ENCODE measurements at regions not wholly inside any gene's neighbourhood (a gene's known extent, or its start where the extent isn't known, plus 50 kb on each side); places are given as distances from the start of the nearest gene placed in this dataset.

GRCh38 chr4:186906722-186907121 lies 183.1 kb upstream of the FAT1 start:
- Histone ChIP-seq H3K4me1 (ENCODE audit: insufficient read depth, insufficient read length) (no peaks in the 10 kb centered on the region), H3K36me3 (ENCODE audit: insufficient read depth, insufficient read length, low read length) (no peaks in the 10 kb centered on the region), H3K4me3 (ENCODE audit: insufficient read length, low read depth) (no peak overlapping the region), H3K9me3 (ENCODE audit: insufficient read depth, low read length) (no peaks in the 10 kb centered on the region), H3K9ac (ENCODE audit: insufficient read length, low read depth) (no peak overlapping the region), H3K27me3 (ENCODE audit: insufficient read depth, insufficient read length) (no peaks in the 10 kb centered on the region)
- TF ChIP-seq YY1 (IDR thresholded peaks at IDR 0.05; ENCODE audit: insufficient read depth, insufficient read length) (no peak), SUZ12 (IDR thresholded peaks at IDR 0.05; ENCODE audit: extremely low read depth, insufficient read depth, insufficient read length) (no peak), ZNF274 (IDR thresholded peaks at IDR 0.05; ENCODE audit: low read depth, low read length) (no peak)
- no peak for DNase-seq (ENCODE audit: low read depth, low spot score)

- no peaks in the 10 kb centered on the region for H3K27me3 ChIP-seq (ENCODE audit: insufficient read depth, insufficient read length)
- TF ChIP-seq YY1 (IDR thresholded peaks at IDR 0.05; ENCODE audit: insufficient read depth, insufficient read length) = no peak
- no peak for TF ChIP-seq SUZ12 (IDR thresholded peaks at IDR 0.05; ENCODE audit: extremely low read depth, insufficient read depth, insufficient read length)
- no peak for TF ChIP-seq ZNF274 (IDR thresholded peaks at IDR 0.05; ENCODE audit: low read depth, low read length)
- H3K36me3 ChIP-seq (ENCODE audit: insufficient read depth, insufficient read length, low read length) = no peaks in the 10 kb centered on the region
- DNase-seq (ENCODE audit: low read depth, low spot score) = no peak
- H3K9me3 ChIP-seq (ENCODE audit: insufficient read depth, low read length) = no peaks in the 10 kb centered on the region
- H3K9ac ChIP-seq (ENCODE audit: insufficient read length, low read depth) = no peak overlapping the region
- H3K4me1 ChIP-seq (ENCODE audit: insufficient read depth, insufficient read length) = no peaks in the 10 kb centered on the region
- no peak overlapping the region for H3K4me3 ChIP-seq (ENCODE audit: insufficient read length, low read depth)
Observed at GRCh38 chr4:186910385-186910784, 186.7 kb upstream of the FAT1 start.

DNA sequence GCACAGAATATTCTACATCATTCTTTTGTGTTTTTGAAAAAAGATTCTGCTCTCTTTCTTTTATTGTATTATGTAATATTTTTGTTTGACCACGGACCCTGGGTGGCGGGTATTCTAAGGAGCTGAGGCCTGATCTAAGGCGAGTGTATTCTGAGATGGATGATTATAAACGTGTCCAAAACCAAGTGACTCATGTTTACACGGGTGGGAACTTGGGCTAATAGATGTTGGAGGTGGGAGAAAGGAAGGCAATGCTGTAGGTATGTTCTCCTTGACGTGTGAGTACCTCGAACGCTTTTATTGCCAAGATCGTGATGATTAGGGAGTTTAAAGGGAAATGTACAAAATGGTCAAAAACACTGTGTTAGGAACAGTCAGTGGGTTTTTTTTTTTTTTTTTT lies 188.9 kb upstream of the FAT1 start:
- no peak for DNase-seq (ENCODE audit: low read depth, low spot score)
- Histone ChIP-seq H3K36me3 (ENCODE audit: insufficient read depth, insufficient read length, low read length) (no peaks in the 10 kb centered on the region), H3K4me3 (ENCODE audit: insufficient read length, low read depth) (no peak overlapping the region), H3K4me1 (ENCODE audit: insufficient read depth, insufficient read length) (no peaks in the 10 kb centered on the region), H3K27me3 (ENCODE audit: insufficient read depth, insufficient read length) (no peaks in the 10 kb centered on the region), H3K9me3 (ENCODE audit: insufficient read depth, low read length) (no peaks in the 10 kb centered on the region), H3K9ac (ENCODE audit: insufficient read length, low read depth) (no peak overlapping the region)
- TF ChIP-seq ZNF274 (IDR thresholded peaks at IDR 0.05; ENCODE audit: low read depth, low read length) = no peak
- no peak for TF ChIP-seq YY1 (IDR thresholded peaks at IDR 0.05; ENCODE audit: insufficient read depth, insufficient read length)
- TF ChIP-seq SUZ12 (IDR thresholded peaks at IDR 0.05; ENCODE audit: extremely low read depth, insufficient read depth, insufficient read length) = no peak

GRCh38 chr4:186915816-186916215 lies 192.2 kb upstream of the FAT1 start:
- H3K9ac ChIP-seq (ENCODE audit: insufficient read length, low read depth) = no peak overlapping the region
- DNase-seq (ENCODE audit: low read depth, low spot score) = no peak

GRCh38 chr4:186917136-186917535 lies 193.5 kb upstream of the FAT1 start:
- H3K36me3 ChIP-seq (ENCODE audit: insufficient read depth, insufficient read length, low read length) = no peaks in the 10 kb centered on the region
- no peak for DNase-seq (ENCODE audit: low read depth, low spot score)
- H3K4me1 ChIP-seq (ENCODE audit: insufficient read depth, insufficient read length) = no peaks in the 10 kb centered on the region
- TF ChIP-seq YY1 (IDR thresholded peaks at IDR 0.05; ENCODE audit: insufficient read depth, insufficient read length) = no peak
- no peak for TF ChIP-seq SUZ12 (IDR thresholded peaks at IDR 0.05; ENCODE audit: extremely low read depth, insufficient read depth, insufficient read length)
- TF ChIP-seq ZNF274 (IDR thresholded peaks at IDR 0.05; ENCODE audit: low read depth, low read length) = no peak
- H3K4me3 ChIP-seq (ENCODE audit: insufficient read length, low read depth) = no peak overlapping the region
- H3K9ac ChIP-seq (ENCODE audit: insufficient read length, low read depth) = no peak overlapping the region
- H3K9me3 ChIP-seq (ENCODE audit: insufficient read depth, low read length) = no peaks in the 10 kb centered on the region
- H3K27me3 ChIP-seq (ENCODE audit: insufficient read depth, insufficient read length) = no peaks in the 10 kb centered on the region

More at GRCh38 chr4:186915816-186916215, 192.2 kb upstream of the FAT1 start:
- H3K27me3 ChIP-seq (ENCODE audit: insufficient read depth, insufficient read length) = no peaks in the 10 kb centered on the region
- no peak overlapping the region for H3K4me3 ChIP-seq (ENCODE audit: insufficient read length, low read depth)
- H3K4me1 ChIP-seq (ENCODE audit: insufficient read depth, insufficient read length) = no peaks in the 10 kb centered on the region
- TF ChIP-seq SUZ12 (IDR thresholded peaks at IDR 0.05; ENCODE audit: extremely low read depth, insufficient read depth, insufficient read length) (no peak), YY1 (IDR thresholded peaks at IDR 0.05; ENCODE audit: insufficient read depth, insufficient read length) (no peak), ZNF274 (IDR thresholded peaks at IDR 0.05; ENCODE audit: low read depth, low read length) (no peak)
- no peaks in the 10 kb centered on the region for H3K36me3 ChIP-seq (ENCODE audit: insufficient read depth, insufficient read length, low read length)
- H3K9me3 ChIP-seq (ENCODE audit: insufficient read depth, low read length) = no peaks in the 10 kb centered on the region

- no peaks in the 10 kb centered on the region for H3K4me1 ChIP-seq (ENCODE audit: insufficient read depth, insufficient read length)
- no peaks in the 10 kb centered on the region for H3K27me3 ChIP-seq (ENCODE audit: insufficient read depth, insufficient read length)
- no peak overlapping the region for H3K4me3 ChIP-seq (ENCODE audit: insufficient read length, low read depth)
- H3K9ac ChIP-seq (ENCODE audit: insufficient read length, low read depth) = no peak overlapping the region
- DNase-seq (ENCODE audit: low read depth, low spot score) = no peak
- no peak for TF ChIP-seq SUZ12 (IDR thresholded peaks at IDR 0.05; ENCODE audit: extremely low read depth, insufficient read depth, insufficient read length)
- no peak for TF ChIP-seq ZNF274 (IDR thresholded peaks at IDR 0.05; ENCODE audit: low read depth, low read length)
- TF ChIP-seq YY1 (IDR thresholded peaks at IDR 0.05; ENCODE audit: insufficient read depth, insufficient read length) = no peak
- no peaks in the 10 kb centered on the region for H3K9me3 ChIP-seq (ENCODE audit: insufficient read depth, low read length)
- no peaks in the 10 kb centered on the region for H3K36me3 ChIP-seq (ENCODE audit: insufficient read depth, insufficient read length, low read length)
Observed at GRCh38 chr4:186918466-186918865, 194.8 kb upstream of the FAT1 start.

DNA sequence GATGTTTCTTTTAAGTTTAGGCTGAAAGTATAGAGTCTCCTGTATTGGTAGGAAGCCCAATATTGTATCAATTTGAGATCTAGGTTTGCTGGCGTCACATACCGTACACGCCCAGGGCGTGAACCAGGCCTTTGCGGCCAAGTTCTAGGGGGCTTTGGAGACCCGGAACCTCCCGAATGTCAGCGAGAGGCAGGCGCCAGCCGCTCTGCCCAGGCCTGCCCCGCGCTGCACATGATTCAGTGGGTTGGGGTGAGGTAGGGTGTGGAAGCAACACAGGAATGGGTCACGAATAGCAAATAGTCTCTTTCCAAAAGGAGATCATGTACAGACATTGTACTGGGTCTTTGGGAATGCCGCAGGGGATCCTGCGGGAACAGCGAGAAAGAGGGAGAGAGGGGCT lies 195.7 kb upstream of the FAT1 start:
- no peaks in the 10 kb centered on the region for H3K27me3 ChIP-seq (ENCODE audit: insufficient read depth, insufficient read length)
- TF ChIP-seq ZNF274 (IDR thresholded peaks at IDR 0.05; ENCODE audit: low read depth, low read length) = no peak
- no peak for TF ChIP-seq YY1 (IDR thresholded peaks at IDR 0.05; ENCODE audit: insufficient read depth, insufficient read length)
- no peak for TF ChIP-seq SUZ12 (IDR thresholded peaks at IDR 0.05; ENCODE audit: extremely low read depth, insufficient read depth, insufficient read length)
- H3K4me1 ChIP-seq (ENCODE audit: insufficient read depth, insufficient read length) = no peaks in the 10 kb centered on the region
- no peaks in the 10 kb centered on the region for H3K36me3 ChIP-seq (ENCODE audit: insufficient read depth, insufficient read length, low read length)
- H3K4me3 ChIP-seq (ENCODE audit: insufficient read length, low read depth) = no peak overlapping the region
- no peak for DNase-seq (ENCODE audit: low read depth, low spot score)
- H3K9me3 ChIP-seq (ENCODE audit: insufficient read depth, low read length) = no peaks in the 10 kb centered on the region
- no peak overlapping the region for H3K9ac ChIP-seq (ENCODE audit: insufficient read length, low read depth)

All from NT2/D1 (cell line).